ENCODE measurements at regions not wholly inside any gene's neighbourhood (a gene's known extent, or its start where the extent isn't known, plus 50 kb on each side); places are given as distances from the start of the nearest gene placed in this dataset.
"Not testable (repeated sequence)": the region's sequence is repeated elsewhere in the genome, so short reads cannot be mapped to it uniquely, and the experiment has no call there.

DNA sequence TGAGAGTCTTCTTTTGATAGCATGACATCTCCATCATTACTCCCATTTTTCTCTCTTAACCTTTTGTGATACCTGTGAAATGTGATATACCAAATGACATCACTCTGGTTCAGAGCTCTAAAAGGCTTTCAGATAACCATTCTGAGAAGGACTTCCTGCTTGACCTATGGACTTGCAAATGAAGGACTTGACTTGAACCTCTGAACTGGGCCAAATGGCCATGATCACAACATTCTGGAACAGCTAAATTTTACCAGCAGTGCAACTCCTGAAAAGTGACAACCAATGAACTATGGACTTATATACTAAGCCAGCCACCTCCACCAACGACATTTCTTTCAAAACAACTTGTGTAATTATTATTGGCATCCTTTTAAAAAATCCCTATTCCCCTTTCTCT is 1085.8 kb upstream of the CITED2 start:
- no peak for TF ChIP-seq CTCF (IDR thresholded peaks at IDR 0.05; ENCODE audit: insufficient read depth, low read depth, low read length, missing control alignments)
- no peak for DNase-seq (ENCODE audit: low read depth)
- H3K4me3 ChIP-seq (ENCODE audit: low read length), result no peak overlapping the region

DNA sequence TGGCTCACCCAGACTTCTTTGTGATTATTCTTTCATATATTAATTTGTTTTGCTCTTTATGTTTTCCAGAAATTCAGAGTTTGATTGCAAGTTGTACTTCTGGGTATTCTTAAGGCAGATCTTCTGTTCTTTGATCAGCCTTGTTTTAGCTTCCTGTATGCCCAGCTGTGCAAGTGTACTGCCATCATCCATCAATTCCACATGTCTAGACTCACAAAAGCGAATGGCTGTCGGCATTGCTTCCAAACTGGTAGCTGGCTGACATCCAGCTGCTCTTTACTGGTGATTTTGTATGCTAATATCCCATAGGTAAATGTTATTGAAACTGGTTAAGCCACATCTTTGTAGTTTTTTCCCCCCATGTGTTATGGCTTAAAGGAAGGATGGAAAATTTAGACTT is 1084.8 kb upstream of the CITED2 start:
- no peak overlapping the region for H3K4me3 ChIP-seq (ENCODE audit: low read length)
- no peak for DNase-seq (ENCODE audit: low read depth)
- TF ChIP-seq CTCF (IDR thresholded peaks at IDR 0.05; ENCODE audit: insufficient read depth, low read depth, low read length, missing control alignments), result no peak

GRCh38 chr6:140446241-140446640 is 1071.8 kb upstream of the CITED2 start:
- no peak for DNase-seq (ENCODE audit: low read depth)
- no peak for TF ChIP-seq CTCF (IDR thresholded peaks at IDR 0.05; ENCODE audit: insufficient read depth, low read depth, low read length, missing control alignments)
- no peak overlapping the region for H3K4me3 ChIP-seq (ENCODE audit: low read length)

- TF ChIP-seq CTCF (IDR thresholded peaks at IDR 0.05; ENCODE audit: insufficient read depth, low read depth, low read length, missing control alignments), result no peak
- peak; percentile 36 for DNase-seq (ENCODE audit: low read depth)
- H3K4me3 ChIP-seq (ENCODE audit: low read length), result no peak overlapping the region
These were observed 1071.1 kb upstream of the CITED2 start for GRCh38 chr6:140445474-140446004.

GRCh38 chr6:140443112-140443511 is 1068.7 kb upstream of the CITED2 start:
- not testable (repeated sequence) for H3K4me3 ChIP-seq (ENCODE audit: low read length); DNase-seq (ENCODE audit: low read depth)

GRCh38 chr6:140441256-140441655 is 1066.8 kb upstream of the CITED2 start:
- peak; percentile 60 for TF ChIP-seq CTCF (IDR thresholded peaks at IDR 0.05; ENCODE audit: insufficient read depth, low read depth, low read length, missing control alignments)
- H3K4me3 ChIP-seq (ENCODE audit: low read length), result no peak overlapping the region
- DNase-seq (ENCODE audit: low read depth), result peak; percentile 56

- no peak for DNase-seq (ENCODE audit: low read depth)
- no peak overlapping the region for H3K4me3 ChIP-seq (ENCODE audit: low read length)
- TF ChIP-seq CTCF (IDR thresholded peaks at IDR 0.05; ENCODE audit: insufficient read depth, low read depth, low read length, missing control alignments), result no peak
These were observed 1065.9 kb upstream of the CITED2 start for GRCh38 chr6:140440223-140440835.

All from epithelial cell of esophagus (primary cell).